Esophagus squamous epithelium (tissue), 5 donors: ENCODE measurements at regions not wholly inside any gene's neighbourhood (a gene's known extent, or its start where the extent isn't known, plus 50 kb on each side); places are given as distances from the start of the nearest gene placed in this dataset.

Experiments used
- DNase-seq: peaks from one replicate; lab custom pipeline; 2025; lab: John Stamatoyannopoulos, UW
- H3K27ac ChIP-seq, 4 donors: fragments of 200-600 bp; sonication (generic); one replicate each; pipeline ENCODE4 v1.5.1; 2016 to 2019; ENCODE audit warnings: mild to moderate bottlenecking in 1 of 4
- H3K27me3 ChIP-seq, 4 donors: fragments of 200-600 bp; sonication (generic); 1 replicate in 3 of 4; 2 replicates in 1 of 4; pipeline versions ENCODE4 v1.5.1 to v1.6.0; 2017 to 2021; ENCODE audit warnings: antibody characterized with exemption in 1 of 4
- H3K36me3 ChIP-seq, 3 donors: fragments of 200-600 bp; sonication (generic); one replicate each; pipeline ENCODE4 v1.5.1; 2016 to 2019
- H3K4me1 ChIP-seq, 3 donors: fragments of 200-600 bp; sonication (generic); one replicate each; pipeline ENCODE4 v1.5.1; 2017 to 2019
- H3K4me3 ChIP-seq, 4 donors: fragments of 200-600 bp; sonication (generic); 1 replicate in 3 of 4; 2 replicates in 1 of 4; pipeline ENCODE4 v1.5.1; 2016 to 2019; ENCODE audit warnings: mild to moderate bottlenecking in 2 of 4, moderate library complexity in 1 of 4
- H3K9me3 ChIP-seq, 3 donors: fragments of 200-600 bp; sonication (generic); one replicate each; pipeline ENCODE4 v1.5.1; 2016 to 2019
- POLR2A ChIP-seq, 4 donors: fragments of 450-650 bp; IDR thresholded peaks; one replicate each; pipeline ENCODE4 v1.6.1; 2017; ENCODE audit warnings: antibody characterized with exemption in 4 of 4, mild to moderate bottlenecking in 4 of 4, moderate library complexity in 3 of 4
- WGBS, 2 donors: methylation state at CpG; one replicate each; pipeline ENCODE4 v1.1.5; 2018; 5-methylcytosine and 5-hydroxymethylcytosine counted together
- intact Hi-C: fragments of 100-400 bp; cut with DNase I; formaldehyde crosslinking; loops from one replicate; pipeline ENCODE4 v1.15.0; 2022
- TF ChIP-seq, protein P1 (sequence below), 6 experiments: fragments of 450-650 bp in 4 of 6; fragments of 200-600 bp in 2 of 6; sonication (generic) in 2 of 6; IDR thresholded peaks; one replicate each; pipeline ENCODE4 v1.5.1; 2016 to 2019; ENCODE audit warnings: antibody characterized with exemption in 6 of 6, mild to moderate bottlenecking in 4 of 6, moderate library complexity in 4 of 6
- donor health status: DM: yes; HTN: yes; CAD: no.

DNA sequence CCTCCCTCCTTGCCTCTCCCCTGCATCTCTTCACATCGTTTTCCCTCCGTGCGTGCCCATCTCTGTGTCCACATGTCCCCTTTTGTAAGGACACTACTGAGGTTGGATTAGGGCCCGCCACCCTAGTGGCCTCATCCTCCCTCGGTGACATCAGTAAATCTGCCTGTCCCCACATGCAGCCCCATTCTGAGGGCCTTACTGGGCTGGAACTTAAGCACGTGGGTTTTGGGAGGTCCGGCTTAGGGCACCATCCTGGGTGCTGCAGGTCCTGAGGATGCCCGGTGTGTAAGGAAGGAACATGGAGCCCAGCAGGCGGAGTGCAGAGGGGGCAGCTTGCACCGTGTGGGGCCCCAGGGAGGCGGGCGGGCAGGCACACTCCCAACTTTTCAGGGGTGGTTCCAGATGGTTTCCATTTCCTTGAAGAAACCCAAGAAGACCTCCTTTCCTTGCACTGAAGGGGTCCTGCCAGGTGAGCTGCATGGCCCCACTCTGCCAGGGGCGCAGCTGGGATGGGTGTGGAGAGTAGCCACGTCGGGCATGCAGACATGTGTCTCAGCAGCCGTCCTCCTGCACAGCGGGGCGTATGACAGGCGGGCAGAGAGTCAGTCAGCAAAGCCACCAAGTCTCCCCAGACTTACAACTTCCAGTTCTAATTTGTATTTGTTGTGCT, 329.9 kb downstream of the QKI start:
- H3K27me3 ChIP-seq: no peaks in the 10 kb centered on the region
- DNase-seq: no peak
- no peak for TF ChIP-seq POLR2A (IDR thresholded peaks at IDR 0.05)
- TF ChIP-seq, protein P1, sequence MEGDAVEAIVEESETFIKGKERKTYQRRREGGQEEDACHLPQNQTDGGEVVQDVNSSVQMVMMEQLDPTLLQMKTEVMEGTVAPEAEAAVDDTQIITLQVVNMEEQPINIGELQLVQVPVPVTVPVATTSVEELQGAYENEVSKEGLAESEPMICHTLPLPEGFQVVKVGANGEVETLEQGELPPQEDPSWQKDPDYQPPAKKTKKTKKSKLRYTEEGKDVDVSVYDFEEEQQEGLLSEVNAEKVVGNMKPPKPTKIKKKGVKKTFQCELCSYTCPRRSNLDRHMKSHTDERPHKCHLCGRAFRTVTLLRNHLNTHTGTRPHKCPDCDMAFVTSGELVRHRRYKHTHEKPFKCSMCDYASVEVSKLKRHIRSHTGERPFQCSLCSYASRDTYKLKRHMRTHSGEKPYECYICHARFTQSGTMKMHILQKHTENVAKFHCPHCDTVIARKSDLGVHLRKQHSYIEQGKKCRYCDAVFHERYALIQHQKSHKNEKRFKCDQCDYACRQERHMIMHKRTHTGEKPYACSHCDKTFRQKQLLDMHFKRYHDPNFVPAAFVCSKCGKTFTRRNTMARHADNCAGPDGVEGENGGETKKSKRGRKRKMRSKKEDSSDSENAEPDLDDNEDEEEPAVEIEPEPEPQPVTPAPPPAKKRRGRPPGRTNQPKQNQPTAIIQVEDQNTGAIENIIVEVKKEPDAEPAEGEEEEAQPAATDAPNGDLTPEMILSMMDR (IDR thresholded peaks at IDR 0.05): no peak
- 87 to 90% methylated on average over 7 to 13 of the region's 19 CpGs for WGBS, 2 donors
- intact Hi-C loops: no loop called here
- H3K4me1 ChIP-seq: peaks cover 0 to 17% (median 0%) of the 10 kb centered on the region in 3 donors
- H3K4me3 ChIP-seq: no peak overlapping the region
- H3K27ac ChIP-seq: no peak overlapping the region
- no peaks in the 10 kb centered on the region for H3K36me3 ChIP-seq
- no peaks in the 10 kb centered on the region for H3K9me3 ChIP-seq

DNA sequence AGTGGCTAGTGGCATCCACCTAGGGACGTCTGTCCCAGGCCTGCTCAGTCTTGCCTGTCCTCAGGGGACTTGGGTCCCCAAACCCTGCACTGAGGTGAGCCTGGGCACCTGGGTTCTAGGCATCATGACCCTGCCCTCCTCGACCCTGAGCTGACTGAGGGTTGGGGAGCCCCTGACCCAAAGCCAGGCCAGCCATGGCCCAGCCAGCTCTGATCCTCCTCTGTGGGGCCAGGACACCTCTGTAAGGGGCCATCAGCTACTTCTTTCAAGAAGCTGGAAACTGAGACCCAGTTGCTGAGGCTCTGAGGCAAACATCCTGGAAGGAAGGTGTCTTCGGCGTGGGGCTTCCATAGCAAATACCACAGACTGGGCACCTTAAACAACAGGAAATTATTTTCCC, 329.3 kb downstream of the QKI start:
- Histone ChIP-seq H3K4me3 (no peak overlapping the region), H3K27ac (no peak overlapping the region), H3K9me3 (no peaks in the 10 kb centered on the region), H3K36me3 (no peaks in the 10 kb centered on the region), H3K27me3 (no peaks in the 10 kb centered on the region), H3K4me1 (peaks cover 0 to 22% (median 0%) of the 10 kb centered on the region in 3 donors)
- WGBS, 2 donors: 94 to 100% methylated on average over 2 to 3 of the region's 4 CpGs
- intact Hi-C loops: no loop called here
- no peak for TF ChIP-seq POLR2A (IDR thresholded peaks at IDR 0.05)
- TF ChIP-seq, protein P1 (IDR thresholded peaks at IDR 0.05): no peak
- no peak for DNase-seq

DNA sequence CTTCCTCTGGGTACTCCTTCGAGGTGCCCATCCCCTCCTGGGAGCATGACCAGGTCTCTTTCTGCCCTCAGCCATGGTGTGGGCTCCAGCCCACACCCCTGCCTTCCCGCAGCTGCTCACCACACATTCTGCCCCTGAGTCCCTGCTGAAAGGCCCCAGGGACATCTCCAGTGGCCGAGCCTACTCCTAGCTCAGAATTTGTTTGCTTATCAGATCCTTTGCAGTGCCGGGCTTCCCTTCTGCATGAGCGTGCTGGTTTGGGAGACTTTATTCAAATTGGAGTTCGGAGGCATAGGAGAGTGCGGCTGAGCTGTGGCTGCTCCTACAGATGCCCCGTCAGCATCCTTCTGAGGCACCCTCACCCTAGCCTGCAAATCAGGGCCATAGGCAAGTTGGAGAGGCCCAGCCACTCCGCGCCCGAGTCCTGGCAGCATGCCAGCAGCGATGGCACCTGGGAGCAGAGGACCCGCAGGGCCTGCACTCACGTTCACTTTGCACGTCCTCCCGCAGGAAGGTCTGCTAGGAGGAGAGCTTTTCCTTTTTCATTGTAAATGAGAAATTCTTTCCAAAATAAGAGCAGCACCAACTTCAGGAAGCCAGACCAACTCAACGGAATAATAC, 327.3 kb downstream of the QKI start:
- DNase-seq: no peak
- no peaks in the 10 kb centered on the region for H3K36me3 ChIP-seq
- no peak overlapping the region for H3K27ac ChIP-seq
- intact Hi-C loops: no loop called here
- no peaks in the 10 kb centered on the region for H3K9me3 ChIP-seq
- H3K4me3 ChIP-seq: no peak overlapping the region
- H3K4me1 ChIP-seq: peaks cover 0 to 29% (median 0%) of the 10 kb centered on the region in 3 donors
- no peaks in the 10 kb centered on the region for H3K27me3 ChIP-seq
- WGBS, 2 donors: 78 to 79% methylated on average over 9 to 10 of the region's 17 CpGs
- TF ChIP-seq, protein P1 (IDR thresholded peaks at IDR 0.05): no peak
- no peak for TF ChIP-seq POLR2A (IDR thresholded peaks at IDR 0.05)

DNA sequence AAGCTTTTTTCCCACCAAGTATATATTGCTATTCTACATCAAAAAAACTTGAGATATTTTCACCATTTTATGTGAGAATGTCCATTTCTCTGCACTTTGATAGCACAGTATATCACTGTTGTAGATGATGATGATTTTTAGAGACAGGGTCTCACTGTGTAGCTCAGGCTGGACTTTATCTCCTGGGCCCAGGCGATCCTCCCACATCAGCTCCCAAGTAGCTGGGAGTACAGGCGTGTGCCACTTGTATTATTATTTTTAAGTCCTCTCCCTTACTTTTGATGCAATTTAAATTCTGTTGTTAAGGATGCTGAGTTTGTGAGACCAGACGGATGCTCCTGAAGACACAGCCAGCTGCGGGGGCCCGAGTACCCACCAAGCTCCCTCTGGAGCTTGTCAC, 326.8 kb downstream of the QKI start:
- Histone ChIP-seq H3K9me3 (no peaks in the 10 kb centered on the region), H3K4me1 (peaks cover 0 to 29% (median 0%) of the 10 kb centered on the region in 3 donors), H3K27ac (no peak overlapping the region), H3K36me3 (no peaks in the 10 kb centered on the region), H3K4me3 (no peak overlapping the region), H3K27me3 (no peaks in the 10 kb centered on the region)
- TF ChIP-seq, protein P1 (IDR thresholded peaks at IDR 0.05): no peak
- TF ChIP-seq POLR2A (IDR thresholded peaks at IDR 0.05): no peak
- 93 to 98% methylated on average over 4 to 5 of the region's 5 CpGs for WGBS, 2 donors
- intact Hi-C loops: no loop called here
- DNase-seq: no peak

DNA sequence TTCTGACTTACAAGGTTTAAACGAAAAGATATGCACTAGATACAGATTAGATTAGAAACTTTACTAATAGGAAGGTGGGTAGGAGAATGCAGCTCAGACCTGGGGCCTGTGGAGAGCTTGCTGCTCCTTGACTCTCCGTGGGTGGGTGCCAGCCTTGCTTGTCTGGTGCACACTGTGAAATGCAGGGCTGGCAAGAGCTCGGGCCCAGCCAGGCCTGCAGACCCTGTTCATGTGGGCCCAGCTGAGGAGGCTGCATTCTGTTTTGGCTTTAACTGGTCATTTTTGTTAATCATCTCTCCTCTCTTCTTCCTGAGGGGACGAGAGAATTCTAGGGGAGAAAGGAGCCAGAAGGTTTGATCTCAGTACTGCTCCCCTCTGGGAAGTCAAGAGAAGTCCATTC, 325.4 kb downstream of the QKI start:
- Histone ChIP-seq H3K27ac (no peak overlapping the region), H3K9me3 (no peaks in the 10 kb centered on the region), H3K4me1 (peaks cover 0 to 20% (median 0%) of the 10 kb centered on the region in 3 donors), H3K27me3 (no peaks in the 10 kb centered on the region), H3K36me3 (no peaks in the 10 kb centered on the region), H3K4me3 (no peak overlapping the region)
- no peak for TF ChIP-seq POLR2A (IDR thresholded peaks at IDR 0.05)
- TF ChIP-seq, protein P1 (IDR thresholded peaks at IDR 0.05): no peak
- no peak for DNase-seq
- WGBS, 2 donors: 83 to 86% methylated on average over 2 to 4 of the region's 4 CpGs
- intact Hi-C loops: no loop called here
